Smooth muscle cell (in vitro differentiated cells): ENCODE measurements at regions not wholly inside any gene's neighbourhood (a gene's known extent, or its start where the extent isn't known, plus 50 kb on each side); places are given as distances from the start of the nearest gene placed in this dataset.
A peak's percentile ranks its signal among the peaks of the same experiment; 100 is the strongest.

Experiments
- DNase-seq: peaks from one replicate; lab custom pipeline; 2025; ENCODE audit not compliant: unreplicated experiment; lab: John Stamatoyannopoulos, UW
- H2AFZ ChIP-seq: fragments of 200-600 bp; sonication (generic); 2 replicates; pipeline ENCODE4 v1.6.0; 2016; ENCODE audit warnings: antibody characterized with exemption, low read depth, mild to moderate bottlenecking
- H3F3A ChIP-seq: fragments of 200-600 bp; sonication (generic); 2 replicates; pipeline ENCODE4 v1.6.0; 2017; ENCODE audit warnings: antibody characterized with exemption, low read depth
- H3K27ac ChIP-seq: fragments of 200-600 bp; sonication (generic); 2 replicates; pipeline ENCODE4 v1.5.1; 2016; ENCODE audit warnings: low read depth, mild to moderate bottlenecking
- H3K27me3 ChIP-seq: fragments of 200-600 bp; sonication (generic); 2 replicates; pipeline ENCODE4 v1.6.1; 2016; ENCODE audit warnings: low read depth, mild to moderate bottlenecking
- H3K36me3 ChIP-seq: fragments of 200-600 bp; sonication (generic); 2 replicates; pipeline ENCODE4 v1.5.1; 2016; ENCODE audit warnings: low read depth
- H3K4me1 ChIP-seq: fragments of 200-600 bp; sonication (generic); 2 replicates; pipeline ENCODE4 v1.5.1; 2016; ENCODE audit warnings: low read depth
- H3K4me2 ChIP-seq: fragments of 200-600 bp; sonication (generic); 2 replicates; pipeline ENCODE4 v1.6.0; 2016; ENCODE audit warnings: mild to moderate bottlenecking
- H3K4me3 ChIP-seq: fragments of 200-600 bp; sonication (generic); 2 replicates; pipeline ENCODE4 v1.5.1; 2016; ENCODE audit warnings: mild to moderate bottlenecking
- H3K79me2 ChIP-seq: fragments of 200-600 bp; sonication (generic); 2 replicates; pipeline ENCODE4 v1.6.0; 2016; ENCODE audit warnings: low read depth, mild to moderate bottlenecking
- H3K9ac ChIP-seq: fragments of 200-600 bp; sonication (generic); 2 replicates; pipeline ENCODE4 v1.6.0; 2016; ENCODE audit warnings: low read depth
- H3K9me3 ChIP-seq: fragments of 200-600 bp; sonication (generic); replicated peaks from 2 replicates; pipeline ENCODE4 v1.5.1; 2016; ENCODE audit warnings: low read depth
- H4K20me1 ChIP-seq: fragments of 200-600 bp; sonication (generic); 2 replicates; pipeline ENCODE4 v1.6.0; 2016; ENCODE audit warnings: low read depth
- CTCF ChIP-seq: fragments of 200-600 bp; sonication (generic); IDR thresholded peaks from 2 replicates; pipeline ENCODE4 v1.5.1; 2017; ENCODE audit warnings: borderline replicate concordance, mild to moderate bottlenecking, antibody characterized with exemption; ENCODE audit not compliant: insufficient read depth, poor library complexity, severe bottlenecking
- WGBS: methylation state at CpG from one replicate; pipeline ENCODE4 v1.1.7; 2016; ENCODE audit warnings: low lambda C conversion rate; 5-methylcytosine and 5-hydroxymethylcytosine counted together

GRCh38 chr10:63862860-63863259, 341.7 kb downstream of the REEP3 start:
- Histone ChIP-seq H2AFZ (no peak overlapping the region), H3K36me3 (no peaks in the 10 kb centered on the region), H4K20me1 (no peaks in the 10 kb centered on the region), H3F3A (no peaks in the 10 kb centered on the region), H3K79me2 (no peaks in the 10 kb centered on the region), H3K27me3 (peaks cover 14% of the 10 kb centered on the region), H3K4me2 (no peak overlapping the region), H3K4me1 (peaks cover 3% of the 10 kb centered on the region), H3K9ac (no peak overlapping the region), H3K4me3 (no peak overlapping the region), H3K9me3 (no peaks in the 10 kb centered on the region), H3K27ac (no peak overlapping the region)
- no peak for TF ChIP-seq CTCF
- no peak for DNase-seq
- 86% methylated on average over 1 of the region's 1 CpG for WGBS

- Histone ChIP-seq H3K27me3 (peaks cover 14% of the 10 kb centered on the region), H2AFZ (no peak overlapping the region), H3K9ac (no peak overlapping the region), H4K20me1 (no peaks in the 10 kb centered on the region), H3K9me3 (no peaks in the 10 kb centered on the region), H3K27ac (no peak overlapping the region), H3K36me3 (no peaks in the 10 kb centered on the region), H3K4me1 (peaks cover 3% of the 10 kb centered on the region), H3K4me2 (no peak overlapping the region), H3K4me3 (no peak overlapping the region), H3K79me2 (no peaks in the 10 kb centered on the region), H3F3A (no peaks in the 10 kb centered on the region)
- no peak for DNase-seq
- TF ChIP-seq CTCF: no peak
- WGBS: 76% methylated on average over 4 of the region's 4 CpGs
These were observed 344.0 kb downstream of the REEP3 start for GRCh38 chr10:63865210-63865609.

GRCh38 chr10:63866075-63866746, 345.0 kb downstream of the REEP3 start:
- Histone ChIP-seq H3K36me3 (no peaks in the 10 kb centered on the region), H3K4me2 (peak overlapping the region; percentile 80), H4K20me1 (no peaks in the 10 kb centered on the region), H2AFZ (peak overlapping the region; percentile 64), H3K4me1 (peaks cover 3% of the 10 kb centered on the region), H3K4me3 (peak overlapping the region; percentile 36), H3K9me3 (no peaks in the 10 kb centered on the region), H3K27me3 (peaks cover 14% of the 10 kb centered on the region), H3K79me2 (no peaks in the 10 kb centered on the region), H3K27ac (no peak overlapping the region), H3K9ac (no peak overlapping the region), H3F3A (no peaks in the 10 kb centered on the region)
- TF ChIP-seq CTCF: peak; percentile 82
- 12% methylated on average over 16 of the region's 16 CpGs for WGBS
- peak; percentile 18 for DNase-seq

- no peaks in the 10 kb centered on the region for H3K36me3 ChIP-seq
- peaks cover 14% of the 10 kb centered on the region for H3K27me3 ChIP-seq
- H3F3A ChIP-seq: no peaks in the 10 kb centered on the region
- DNase-seq: no peak
- no peak for TF ChIP-seq CTCF
- WGBS: 0% methylated on average over 2 of the region's 2 CpGs
- no peaks in the 10 kb centered on the region for H3K79me2 ChIP-seq
- no peak overlapping the region for H2AFZ ChIP-seq
- H3K4me2 ChIP-seq: peak overlapping the region; percentile 80
- no peak overlapping the region for H3K27ac ChIP-seq
- no peaks in the 10 kb centered on the region for H3K9me3 ChIP-seq
- peak overlapping the region; percentile 36 for H3K4me3 ChIP-seq
- H4K20me1 ChIP-seq: no peaks in the 10 kb centered on the region
- H3K4me1 ChIP-seq: peaks cover 3% of the 10 kb centered on the region
- no peak overlapping the region for H3K9ac ChIP-seq
These were observed 345.5 kb downstream of the REEP3 start for GRCh38 chr10:63866747-63867140.
